Erythroblast (primary cell): ENCODE measurements at regions not wholly inside any gene's neighbourhood (a gene's known extent, or its start where the extent isn't known, plus 50 kb on each side); places are given as distances from the start of the nearest gene placed in this dataset.

Source experiments
- GATA1 ChIP-seq: IDR thresholded peaks from 2 replicates; pipeline ENCODE4 v1.6.1; 2011; ENCODE audit warnings: low read depth, mild to moderate bottlenecking, control low read depth, low read length, moderate library complexity
- POLR2A ChIP-seq: IDR thresholded peaks from 2 replicates; pipeline ENCODE4 v1.6.1; 2011; ENCODE audit warnings: mild to moderate bottlenecking, low read length

- no peak for TF ChIP-seq POLR2A
- no peak for TF ChIP-seq GATA1
Measured at GRCh38 chr5:106818552-106818951, 852.2 kb downstream of the EFNA5 start.
